NCI-H128 (cell line): ENCODE measurements at regions not wholly inside any gene's neighbourhood (a gene's known extent, or its start where the extent isn't known, plus 50 kb on each side); places are given as distances from the start of the nearest gene placed in this dataset.

Experiments
- DNase-seq: peaks from one replicate; lab custom pipeline; 2025; ENCODE audit not compliant: unreplicated experiment; lab: John Stamatoyannopoulos, UW

DNA sequence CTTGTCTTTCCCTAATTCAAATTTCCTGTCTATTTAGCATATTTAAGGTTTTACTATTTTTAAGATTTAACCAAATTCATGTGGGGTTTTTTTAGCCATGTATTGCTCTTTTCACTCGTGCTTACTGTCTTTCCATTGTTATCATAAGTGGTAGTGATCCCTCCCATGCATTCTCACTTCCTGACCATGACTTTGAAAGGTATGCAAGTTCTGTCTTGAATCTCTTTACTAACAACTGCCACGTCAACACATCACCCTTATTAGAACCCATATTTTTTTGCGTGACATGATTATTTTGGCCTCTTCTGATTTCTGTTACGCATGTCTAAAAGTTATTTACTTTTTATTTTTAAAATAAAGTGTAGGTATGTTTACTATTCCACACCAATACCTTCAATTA is 94.7 kb upstream of the CDH6 start:
- no peak for DNase-seq

DNA sequence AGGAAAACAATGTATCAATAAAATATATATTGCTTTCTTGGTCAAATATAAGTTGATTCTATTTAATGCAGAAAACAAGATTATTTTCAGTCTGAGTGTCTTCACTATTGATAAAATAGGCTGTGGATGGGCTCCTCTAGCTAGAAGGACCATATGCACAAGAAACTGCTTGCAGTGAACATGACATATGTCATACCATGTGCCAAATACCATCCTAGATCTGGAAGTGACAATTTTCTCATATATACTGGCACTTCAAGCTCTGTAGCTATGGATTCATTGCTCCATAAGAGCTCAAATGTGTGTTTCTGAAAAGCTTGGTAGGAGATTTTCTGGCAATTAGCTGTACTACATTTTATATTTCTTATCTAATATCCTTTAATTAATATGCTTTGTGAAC is 95.6 kb upstream of the CDH6 start:
- DNase-seq, result no peak

DNA sequence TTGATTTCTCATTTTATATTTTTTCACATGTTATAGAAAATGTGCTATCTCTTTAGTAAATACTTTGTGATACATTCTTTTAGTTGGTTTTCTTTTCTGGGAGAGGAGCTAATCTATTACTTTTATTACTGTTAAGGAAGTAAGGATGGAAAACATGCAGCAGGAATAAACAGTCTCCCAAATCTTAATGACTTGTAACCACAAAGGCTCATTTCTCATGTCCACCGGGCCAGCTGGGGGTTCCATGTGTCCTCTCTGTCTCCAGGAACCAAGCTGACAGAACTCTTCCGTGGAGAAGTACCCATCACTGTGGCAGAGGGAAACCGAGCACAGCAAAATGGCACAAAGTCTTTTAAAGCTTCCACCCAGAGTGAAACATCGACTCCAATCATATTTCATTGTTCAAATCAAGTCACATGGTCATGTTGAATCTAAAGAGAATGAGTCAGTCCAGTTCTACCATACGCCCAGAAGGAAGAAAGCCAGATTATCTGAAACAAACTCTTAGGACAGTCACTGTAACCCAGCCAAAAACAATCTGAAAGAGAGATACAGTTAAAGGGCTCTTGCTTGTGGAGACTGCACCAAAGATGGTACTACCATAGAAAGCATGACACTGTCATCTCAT is 97.1 kb upstream of the CDH6 start:
- DNase-seq, result no peak

DNA sequence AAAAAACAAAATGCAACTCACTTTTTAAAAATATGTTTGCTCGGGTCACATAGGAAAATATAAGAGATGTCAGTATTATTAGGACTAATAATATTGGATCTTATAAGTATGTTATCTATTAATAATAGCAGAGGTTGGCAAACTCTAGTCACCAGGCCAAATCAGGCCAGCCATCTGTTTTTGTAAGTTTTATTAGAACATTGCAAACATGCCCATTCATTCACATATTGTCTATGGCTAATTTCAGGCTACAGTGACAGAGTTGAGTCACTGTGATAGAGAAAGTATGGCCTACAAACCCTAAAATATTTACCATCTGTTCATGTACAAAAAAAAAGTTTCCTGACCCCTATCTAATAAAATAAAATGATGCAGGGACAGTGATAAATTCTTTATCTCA is 97.7 kb upstream of the CDH6 start:
- no peak for DNase-seq

DNA sequence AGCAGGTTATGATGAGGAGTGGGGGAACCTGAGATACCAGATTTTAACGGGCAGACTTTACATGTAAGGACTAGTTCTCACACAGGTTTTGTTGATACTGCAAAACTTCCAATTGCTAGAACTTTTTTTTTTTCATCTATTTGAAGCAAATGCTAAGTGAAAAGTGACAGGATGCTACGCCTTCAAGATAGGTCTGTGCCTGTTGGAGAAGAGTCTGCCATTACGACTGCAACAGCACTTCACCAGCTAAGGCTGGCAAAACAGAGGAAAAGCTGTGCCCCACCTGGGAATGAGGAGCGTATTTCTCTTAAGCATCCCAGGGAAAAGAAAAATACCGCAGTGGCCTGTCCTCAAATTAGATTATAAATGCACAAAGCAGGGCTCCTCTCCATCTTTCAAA is 102.0 kb upstream of the CDH6 start:
- DNase-seq, result no peak

DNA sequence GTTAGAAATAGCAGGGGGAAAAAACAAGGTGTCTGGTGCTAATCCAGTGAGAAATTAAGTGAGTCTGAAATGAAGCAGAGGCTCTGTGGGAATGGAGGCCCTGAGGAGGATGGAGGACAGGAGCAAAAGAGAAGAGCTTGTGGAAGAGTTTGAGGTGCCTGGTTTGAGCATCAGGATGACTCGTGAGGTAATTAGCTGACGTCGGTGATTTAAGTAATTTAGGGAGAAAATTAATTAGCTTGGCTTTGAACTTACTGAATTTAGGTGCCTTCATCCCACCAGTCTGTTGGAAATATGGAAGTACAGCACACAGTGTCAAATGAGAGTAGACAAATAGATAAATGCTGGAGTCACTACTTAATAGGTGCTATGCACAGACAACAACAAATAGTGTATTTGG is 103.0 kb upstream of the CDH6 start:
- DNase-seq, result no peak

DNA sequence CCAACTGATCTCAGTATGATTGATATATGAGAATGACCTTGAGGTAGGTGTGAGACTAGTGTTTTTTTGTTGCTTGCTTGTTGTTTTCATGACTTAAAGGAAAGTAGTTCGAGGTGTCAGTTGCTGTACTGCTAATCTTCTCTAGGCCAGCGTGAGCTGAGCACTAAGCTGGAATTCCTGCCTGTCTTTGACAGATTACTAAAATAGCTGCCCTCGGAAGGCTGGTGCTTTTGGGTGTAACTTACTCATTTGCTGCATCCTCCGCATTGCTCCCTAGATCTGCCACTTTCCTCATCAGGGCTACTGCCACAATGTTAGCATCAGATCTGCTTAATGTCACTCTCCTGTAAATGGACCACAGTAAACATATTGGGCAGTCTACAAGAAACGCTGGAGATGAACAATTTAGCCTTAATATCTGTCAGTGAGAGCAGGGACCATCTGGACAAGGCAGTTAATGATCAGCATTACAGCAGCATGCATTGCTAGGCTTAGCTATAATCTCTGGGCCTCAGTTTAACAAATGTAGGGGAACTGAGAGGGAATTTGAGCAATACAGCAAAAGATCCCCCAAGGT is 106.6 kb upstream of the CDH6 start:
- no peak for DNase-seq

DNA sequence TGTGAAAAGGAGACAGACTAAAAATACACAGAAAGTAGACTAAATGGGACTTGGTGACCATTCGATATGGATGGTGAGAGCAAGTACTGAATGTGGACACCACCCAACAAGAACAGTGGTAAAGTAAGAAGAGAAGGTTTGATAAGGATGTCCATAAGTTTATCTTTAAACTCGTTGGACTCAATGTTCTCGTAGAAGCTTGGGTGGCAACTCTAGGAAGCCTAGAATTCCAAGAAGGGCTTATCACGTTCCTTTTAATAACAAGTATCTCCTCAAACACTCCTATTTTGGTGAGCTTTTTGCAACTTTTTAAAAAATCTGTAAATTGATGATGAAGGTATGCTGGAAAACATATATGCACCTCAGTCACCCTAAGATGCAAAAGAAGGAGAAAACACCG is 108.6 kb upstream of the CDH6 start:
- DNase-seq, result no peak

DNA sequence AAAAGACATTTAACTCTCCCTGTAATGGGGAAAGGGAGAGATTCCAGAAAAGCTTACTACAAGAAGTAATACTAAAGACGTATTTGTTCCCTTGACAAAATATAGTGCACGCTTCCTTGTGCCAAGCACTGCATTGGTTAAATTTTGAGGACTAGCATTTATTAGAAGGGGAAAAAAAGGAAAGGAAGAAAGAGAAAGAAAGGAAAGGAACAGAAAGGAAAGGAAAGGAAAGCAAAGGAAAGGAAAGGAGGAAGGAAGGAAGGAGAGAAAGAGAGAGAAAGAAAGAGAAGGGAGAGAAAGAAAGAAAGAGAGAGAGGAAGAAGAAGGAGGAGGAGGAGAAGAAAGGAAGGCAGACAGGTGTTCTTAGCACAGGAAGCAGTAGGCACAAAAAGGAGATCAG is 110.1 kb upstream of the CDH6 start:
- DNase-seq, result no peak

DNA sequence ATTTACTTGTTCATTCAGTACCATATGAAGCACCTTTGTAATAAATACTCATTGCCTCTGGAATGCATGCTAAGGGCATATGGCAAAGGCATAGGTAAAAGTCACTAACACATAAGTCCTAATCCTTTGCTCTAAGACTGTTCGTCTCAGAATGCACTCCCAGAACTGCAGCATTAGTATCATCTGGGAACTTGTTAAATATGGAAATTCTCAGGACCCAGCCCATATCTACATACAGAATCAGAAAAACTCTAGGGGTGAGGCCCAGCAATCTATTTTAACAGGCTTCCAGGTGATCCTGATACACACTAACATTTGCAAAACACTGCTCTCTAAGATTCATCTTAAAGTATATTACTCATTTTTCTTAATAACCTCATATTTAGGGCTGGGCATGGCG is 113.8 kb upstream of the CDH6 start:
- no peak for DNase-seq

DNA sequence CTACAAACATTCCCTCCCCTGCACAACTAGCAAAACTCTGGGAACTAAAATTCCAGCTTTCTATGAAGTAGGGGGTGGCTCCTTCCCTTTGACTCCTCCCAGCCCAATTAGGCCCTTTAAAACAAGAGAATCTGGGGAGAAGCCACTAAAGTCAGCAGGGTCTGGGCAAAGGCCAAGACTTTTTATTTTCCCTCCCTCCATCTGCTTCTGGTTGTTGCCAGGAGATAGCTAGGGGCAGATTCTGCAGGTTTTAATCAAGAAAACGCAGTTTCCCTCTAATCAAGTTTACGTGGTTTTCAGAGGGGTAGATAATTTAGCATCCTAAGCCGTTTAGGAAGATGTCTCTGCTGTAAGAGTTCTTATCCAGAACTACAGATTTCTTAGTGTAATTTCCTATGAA is 114.5 kb upstream of the CDH6 start:
- no peak for DNase-seq

DNA sequence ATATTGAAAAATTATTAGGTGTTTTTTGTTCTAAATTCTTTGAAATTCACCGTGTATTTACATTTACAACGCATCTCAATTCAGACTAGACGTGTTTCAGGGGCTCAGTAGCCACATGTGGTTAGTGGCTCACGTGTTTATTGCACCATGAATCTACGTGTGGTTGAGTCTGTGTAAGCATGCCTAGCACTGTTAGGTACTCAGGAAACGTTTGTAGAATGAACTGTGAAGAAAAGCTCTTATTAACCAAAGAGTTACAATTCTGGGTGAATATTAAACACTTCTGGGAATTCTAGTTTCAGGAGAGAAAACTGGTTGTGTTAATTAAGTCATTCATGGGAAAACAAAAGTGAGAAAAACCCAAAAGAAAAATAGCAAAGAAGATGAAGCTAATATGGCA is 117.5 kb upstream of the CDH6 start:
- no peak for DNase-seq

DNA sequence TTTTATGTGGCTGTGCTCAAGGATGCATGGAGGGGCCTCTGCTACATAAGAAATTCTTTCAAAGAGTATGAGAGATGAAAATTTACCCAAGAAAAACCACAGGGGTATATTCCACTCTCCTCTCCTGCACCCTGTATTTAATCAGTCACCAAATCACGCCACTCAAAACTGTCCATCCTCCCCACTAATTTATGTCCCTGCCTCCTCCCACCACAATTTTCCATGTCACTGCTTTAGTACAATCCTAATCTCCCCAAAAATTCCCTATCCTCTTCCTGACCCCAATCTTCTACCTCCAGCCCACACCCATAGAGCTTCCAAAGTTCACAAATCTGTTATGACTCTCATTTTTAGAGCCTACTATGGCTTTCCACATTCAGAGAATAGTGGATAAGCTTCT is 125.2 kb upstream of the CDH6 start:
- no peak for DNase-seq

DNA sequence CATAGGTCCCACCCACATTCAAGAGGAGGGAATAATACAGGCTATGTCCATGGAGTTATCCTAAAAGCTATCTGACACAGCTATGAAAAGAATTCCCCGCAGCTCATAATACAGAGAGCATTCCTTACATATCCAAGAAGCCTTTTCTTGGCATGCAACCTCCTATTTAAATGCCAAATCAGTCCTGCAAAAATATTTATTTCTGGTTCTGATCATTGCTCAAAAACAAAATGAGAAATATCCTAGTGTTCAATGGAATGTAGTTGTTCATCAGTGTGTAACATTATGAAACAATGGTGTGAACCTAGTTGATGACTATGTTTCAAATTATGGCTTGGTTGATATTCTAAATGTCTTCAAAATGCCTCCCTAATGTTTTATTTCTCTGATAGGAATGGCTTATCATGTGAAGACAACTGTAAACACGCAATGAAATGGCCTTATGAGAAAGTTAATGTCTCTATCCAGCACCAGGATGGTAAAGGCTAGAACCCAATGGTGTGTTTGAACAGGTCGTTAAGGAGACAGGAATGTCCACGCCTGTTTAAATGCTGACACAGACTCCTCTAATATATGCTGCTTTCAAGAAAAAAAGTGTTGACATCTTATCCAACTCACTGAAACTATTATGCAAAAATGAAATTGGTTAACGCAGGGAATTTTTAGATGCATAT is 126.7 kb upstream of the CDH6 start:
- DNase-seq, result no peak

DNA sequence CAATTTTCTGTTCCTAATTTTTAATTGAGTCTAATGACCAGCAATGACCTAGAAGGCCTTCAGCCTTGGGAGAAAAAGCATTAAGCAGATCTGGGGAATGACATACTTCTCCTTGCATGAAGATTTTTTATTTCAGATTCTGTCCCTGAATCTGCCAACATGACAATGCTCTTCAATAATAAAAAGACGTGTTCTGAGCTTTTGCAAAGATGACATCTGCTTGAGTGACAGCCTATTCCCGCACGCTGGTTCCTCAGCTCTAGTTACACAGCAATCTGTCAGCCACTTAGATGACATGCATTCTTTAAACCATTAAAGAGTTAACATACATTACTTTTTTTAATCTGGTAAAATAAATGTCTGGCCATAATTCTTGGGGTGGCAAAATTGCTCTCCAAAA is 129.3 kb upstream of the CDH6 start:
- DNase-seq, result no peak

DNA sequence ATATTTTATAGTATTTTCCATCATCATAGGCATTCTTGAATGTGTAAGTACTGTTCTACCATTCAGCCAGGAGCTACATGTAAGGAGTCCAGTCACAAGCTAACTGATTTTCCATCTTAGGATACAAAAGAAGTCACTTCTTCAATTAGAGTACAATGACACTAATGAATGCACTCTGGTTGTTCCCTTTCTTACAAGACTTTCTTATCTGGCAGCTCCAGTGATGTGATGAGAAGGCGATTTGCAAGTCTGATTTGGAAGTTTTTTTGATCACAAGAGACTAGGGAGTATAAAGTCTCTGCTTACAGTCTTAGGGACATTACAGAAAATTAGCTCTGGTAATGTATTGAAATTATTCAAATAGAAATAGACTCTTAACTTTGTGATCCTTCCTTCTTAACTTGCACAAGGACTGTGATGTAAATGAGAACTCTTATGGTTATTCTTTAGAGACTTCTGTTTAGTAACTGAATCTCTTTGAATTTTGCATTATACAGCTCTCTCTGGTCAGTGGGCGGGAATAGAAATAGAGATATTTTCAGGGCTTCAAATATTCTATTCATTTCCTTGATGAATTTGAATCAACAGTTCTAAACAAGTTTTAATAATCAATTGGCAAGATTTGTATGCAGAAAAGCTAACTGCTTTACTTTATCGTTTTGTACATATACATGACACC is 130.4 kb upstream of the CDH6 start:
- no peak for DNase-seq

DNA sequence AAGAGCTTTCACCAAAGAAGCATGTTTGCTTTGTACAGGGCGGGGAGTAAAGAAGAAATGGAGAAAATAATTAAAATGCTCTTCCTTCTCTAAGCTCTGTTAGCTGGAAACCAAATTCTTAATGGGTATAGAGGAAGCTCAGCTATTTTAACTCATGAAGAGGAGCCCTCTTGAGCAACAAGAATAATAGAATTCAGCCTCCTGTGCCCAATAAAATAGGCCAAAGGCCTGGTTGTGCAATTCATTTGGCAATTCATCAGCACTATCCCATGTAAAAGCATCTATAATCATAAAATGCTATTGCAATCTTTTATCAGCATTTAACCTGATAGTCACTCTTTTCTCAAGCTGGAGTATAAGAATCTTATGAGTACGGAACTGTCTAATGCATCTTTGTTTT is 133.6 kb upstream of the CDH6 start:
- DNase-seq, result no peak

DNA sequence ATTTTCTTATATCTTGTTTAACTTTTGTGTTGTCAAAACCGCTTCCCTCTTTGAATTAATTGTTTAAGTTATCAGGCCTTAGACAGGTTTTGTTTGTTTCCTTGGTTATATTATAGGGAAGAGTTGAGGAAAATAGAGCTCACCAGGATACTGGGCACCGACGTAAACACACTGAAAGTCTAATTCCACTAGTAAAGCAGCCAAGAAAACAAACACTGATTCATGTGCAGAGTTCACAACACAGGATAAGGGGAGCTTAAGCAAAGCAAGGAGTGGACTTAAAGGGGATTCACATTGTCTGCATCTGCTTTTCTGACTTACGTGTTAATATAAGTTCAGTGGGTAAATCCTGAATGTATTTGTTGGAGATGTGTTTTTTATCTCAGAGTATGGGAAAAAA is 139.0 kb upstream of the CDH6 start:
- no peak for DNase-seq

DNA sequence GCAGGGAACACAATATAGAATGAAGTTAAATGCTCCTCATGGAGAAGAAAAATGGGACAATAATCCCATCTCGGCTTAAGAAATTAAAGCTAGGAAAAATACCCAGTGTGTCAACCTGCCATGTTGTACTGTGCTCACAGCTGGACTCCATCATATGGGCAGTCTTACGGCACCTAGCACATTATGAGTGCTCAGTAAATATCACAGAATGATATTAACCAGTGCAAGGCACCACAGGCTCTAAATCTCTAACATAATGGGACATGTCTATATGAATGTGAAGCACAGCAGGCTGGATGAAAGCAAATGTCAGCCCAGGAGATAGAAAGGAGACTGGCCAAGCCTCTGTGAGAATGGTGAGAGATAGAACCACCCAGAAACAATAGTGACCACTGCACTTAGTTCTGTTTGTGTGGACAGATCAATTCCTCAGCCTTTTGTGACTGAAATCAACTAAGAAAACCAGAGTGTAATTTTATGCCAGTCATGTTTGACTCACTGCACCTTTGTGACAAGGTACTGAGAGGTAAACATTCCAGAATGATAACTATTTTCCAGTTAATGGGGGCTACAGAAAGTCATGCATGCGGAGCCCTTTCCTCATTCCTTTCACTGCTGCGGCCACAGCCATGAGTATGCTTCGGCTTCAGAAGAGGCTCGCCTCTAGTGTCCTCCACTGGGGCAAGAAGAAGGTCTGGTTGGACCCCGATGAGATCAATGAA is 140.4 kb upstream of the CDH6 start:
- DNase-seq, result no peak

DNA sequence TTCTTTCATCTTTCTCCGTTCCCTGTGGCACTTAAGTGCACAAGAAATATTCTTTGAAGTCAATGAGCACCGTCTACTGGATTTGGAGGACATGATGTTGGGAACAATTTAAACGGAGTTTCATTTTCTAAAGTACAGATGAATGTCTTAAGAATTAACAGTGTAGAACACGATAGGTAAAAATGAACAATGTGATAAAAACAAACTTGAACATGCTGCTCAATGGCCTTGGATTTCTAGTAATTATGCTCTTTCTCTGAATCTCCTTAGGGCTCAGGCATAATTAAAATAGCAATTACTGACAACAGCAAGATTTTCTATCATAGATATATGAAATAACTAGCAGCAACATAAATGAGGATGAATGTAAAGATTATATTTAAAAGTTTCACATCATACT is 142.2 kb upstream of the CDH6 start:
- DNase-seq, result no peak

DNA sequence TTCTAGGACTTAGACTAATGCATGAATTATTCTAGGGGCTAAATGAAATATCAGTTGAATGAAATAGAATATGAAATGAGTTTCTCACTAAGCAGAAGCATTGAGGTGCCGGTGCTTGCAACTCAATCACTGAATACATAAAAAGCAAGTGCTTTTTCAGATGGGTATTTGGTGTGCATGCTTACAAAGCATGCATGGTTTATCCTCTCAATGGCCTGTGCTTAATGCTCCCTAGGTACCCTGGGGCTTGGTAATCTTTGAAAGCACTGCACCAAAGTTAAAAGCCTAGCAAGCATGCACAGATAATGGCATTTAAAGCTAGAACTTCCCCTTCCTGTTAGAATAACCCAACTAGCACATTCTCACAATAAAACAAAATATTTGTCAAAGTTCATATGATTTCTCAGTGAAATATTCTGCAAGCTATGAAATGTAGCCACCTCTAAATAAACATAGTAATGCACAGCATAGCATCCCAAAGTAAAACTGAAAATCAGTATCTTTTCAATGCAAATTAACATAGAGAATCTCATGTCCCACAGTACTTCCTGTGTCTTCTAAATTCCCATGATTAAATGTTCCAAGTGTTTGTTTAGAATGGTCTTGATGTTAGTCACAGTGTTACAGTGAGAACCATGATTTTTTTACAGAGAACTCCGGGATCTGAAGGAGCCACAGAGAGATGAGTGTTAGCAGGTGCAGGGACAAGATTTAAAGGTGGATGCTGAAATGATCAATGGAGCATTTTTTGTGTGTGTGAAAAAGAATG is 143.4 kb upstream of the CDH6 start:
- no peak for DNase-seq
